HepG2 (cell line): ENCODE measurements at regions not wholly inside any gene's neighbourhood (a gene's known extent, or its start where the extent isn't known, plus 50 kb on each side); places are given as distances from the start of the nearest gene placed in this dataset.

Experiments
- ATAC-seq: fragments of 200-7000 bp; cut with Tn5 transposase; 3 replicates; pipeline ENCODE4 v1.9.1; 2020; ENCODE audit warnings: mild to moderate bottlenecking, moderate library complexity
- BruUV-seq: library from RNA; stranded (reverse); fragments of 400-500 nt; replicated peaks from 2 replicates; lab custom pipeline; 2021; lab: Mats Ljungman, UMichigan
- CTCF ChIA-PET: fragments of 300-600 bp; formaldehyde crosslinking; extraction: SDS; loops from one replicate; lab custom pipeline; 2021; ENCODE audit warnings: low total read pairs, inconsistent platforms, low intra/inter-chr PET ratio; lab: Yijun Ruan, JAX
- POLR2A ChIA-PET: fragments of 350-600 bp; sonication (Branson Sonifier 250); formaldehyde crosslinking; loops from one replicate; lab custom pipeline; 2020; ENCODE audit warnings: antibody characterized with exemption, inconsistent platforms; lab: Yijun Ruan, JAX
- DNase-seq: peaks from one replicate; pipeline ENCODE4 v3.0.0-alpha.2; 2015; ENCODE audit warnings: low spot score
- FAIRE-seq: peaks from 3 replicates; lab custom pipeline; 2011; peaks lifted over from hg19 to GRCh38; lab: Jason Lieb, UNC
- H2AFZ ChIP-seq: one replicate; pipeline ENCODE4 v1.6.1; 2011; ENCODE audit warnings: low read length, inconsistent platforms
- H3K27ac ChIP-seq: fragments of 300-600 bp; 3 replicates; pipeline ENCODE4 v1.8.0; 2011; ENCODE audit warnings: mixed run types, mild to moderate bottlenecking, mixed read lengths, low read length, inconsistent platforms; ENCODE audit not compliant: insufficient read depth; ENCODE audit errors: extremely low read length
- H3K27me3 ChIP-seq, 2 experiments: fragments of 200-600 bp in 1 of 2; 2 replicates in 1 of 2; 3 replicates in 1 of 2; pipeline versions ENCODE4 v1.6.0 to v1.8.0; 2011; ENCODE audit warnings: low read length in 2 of 2, mild to moderate bottlenecking in 2 of 2, moderate library complexity in 2 of 2, inconsistent platforms in 1 of 2; ENCODE audit not compliant: insufficient read depth in 2 of 2, control insufficient read depth in 1 of 2
- H3K36me3 ChIP-seq, 2 experiments: fragments of 200-600 bp in 1 of 2; replicated peaks in 1 of 2; 2 replicates in 1 of 2; 3 replicates in 1 of 2; pipeline versions ENCODE4 v1.5.1 to v1.8.0; 2011; ENCODE audit warnings: low read length in 2 of 2, inconsistent platforms in 1 of 2; ENCODE audit not compliant: insufficient read depth in 2 of 2, control insufficient read depth in 1 of 2
- H3K4me1 ChIP-seq: 2 replicates; pipeline ENCODE4 v1.5.1; 2012; ENCODE audit warnings: low read length, inconsistent platforms; ENCODE audit not compliant: insufficient read depth
- H3K4me2 ChIP-seq: 2 replicates; pipeline ENCODE4 v1.6.0; 2011; ENCODE audit warnings: low read depth, low read length, inconsistent platforms
- H3K4me3 ChIP-seq, 3 experiments: fragments of 200-600 bp in 1 of 3; sonication (generic), shearing (Covaris generic) in 1 of 3; replicated peaks in 1 of 3; 2 replicates each; pipeline ENCODE4 v1.5.1; 2011 to 2016; ENCODE audit warnings: low read length in 3 of 3, inconsistent platforms in 2 of 3, low read depth in 2 of 3, mild to moderate bottlenecking in 2 of 3, control low read depth in 1 of 3, mixed read lengths in 1 of 3; ENCODE audit not compliant: insufficient read depth in 1 of 3
- H3K79me2 ChIP-seq: one replicate; pipeline ENCODE4 v1.6.1; 2011; ENCODE audit warnings: low read length, inconsistent platforms; ENCODE audit not compliant: insufficient read depth
- H3K9ac ChIP-seq: 2 replicates; pipeline ENCODE4 v1.6.0; 2011; ENCODE audit warnings: mild to moderate bottlenecking, low read depth, low read length, inconsistent platforms; ENCODE audit not compliant: insufficient read depth
- H3K9me3 ChIP-seq: 2 replicates; pipeline ENCODE4 v1.5.1; 2012; ENCODE audit warnings: mild to moderate bottlenecking, low read length
- H4K20me1 ChIP-seq: 2 replicates; pipeline ENCODE4 v1.6.0; 2011; ENCODE audit warnings: inconsistent platforms, mild to moderate bottlenecking, low read length, moderate library complexity; ENCODE audit not compliant: insufficient read depth
- CHD2 ChIP-seq: IDR thresholded peaks from 2 replicates; pipeline ENCODE4 v1.6.1; 2011; ENCODE audit warnings: low read depth, low read length, improper control_type of control experiment
- ETV5 ChIP-seq: IDR thresholded peaks from 2 replicates; pipeline ENCODE4 v1.6.1; 2018; ENCODE audit warnings: missing biosample characterization, missing genetic modification reagents, inconsistent platforms, borderline replicate concordance
- HMGXB3 ChIP-seq: sonication (generic); formaldehyde crosslinking; IDR thresholded peaks from 2 replicates; pipeline ENCODE4 v1.4.0; 2020; ENCODE audit warnings: missing genetic modification reagents, borderline replicate concordance
- KLF6 ChIP-seq: IDR thresholded peaks from 2 replicates; pipeline ENCODE4 v1.8.0; 2016; ENCODE audit warnings: missing biosample characterization, missing genetic modification reagents
- KMT2A ChIP-seq: sonication (generic); formaldehyde crosslinking; IDR thresholded peaks from 2 replicates; pipeline ENCODE4 v1.4.0; 2020; ENCODE audit warnings: missing genetic modification reagents
- LRRFIP1 ChIP-seq: sonication (generic); formaldehyde crosslinking; conservative IDR thresholded peaks from 2 replicates; pipeline ENCODE4 v1.4.0; 2020; ENCODE audit warnings: missing genetic modification reagents
- PHF21A ChIP-seq: sonication (generic); formaldehyde crosslinking; IDR thresholded peaks from 2 replicates; pipeline ENCODE4 v1.5.0; 2020; ENCODE audit warnings: mild to moderate bottlenecking, missing genetic modification reagents
- TEAD2 ChIP-seq: sonication (generic); formaldehyde crosslinking; IDR thresholded peaks from 2 replicates; pipeline ENCODE4 v1.9.0; 2021; ENCODE audit warnings: missing genetic modification reagents
- U2AF1 ChIP-seq: fragments of 200-400 bp; formaldehyde crosslinking; optimal IDR thresholded peaks from 2 replicates; pipeline ENCODE3; 2017; ENCODE audit warnings: mild to moderate bottlenecking, low read depth, low read length
- ZNF383 ChIP-seq: sonication (generic); formaldehyde crosslinking; IDR thresholded peaks from 2 replicates; pipeline ENCODE4 v1.4.0; 2020; ENCODE audit warnings: missing genetic modification reagents, mild to moderate bottlenecking, borderline replicate concordance
- ZNF430 ChIP-seq: sonication (generic); formaldehyde crosslinking; IDR thresholded peaks from 2 replicates; pipeline ENCODE4 v1.9.0; 2021; ENCODE audit warnings: mild to moderate bottlenecking, missing genetic modification reagents
- ZNF781 ChIP-seq: sonication (generic); formaldehyde crosslinking; IDR thresholded peaks from 2 replicates; pipeline ENCODE4 v1.5.1; 2020; ENCODE audit warnings: borderline replicate concordance, mild to moderate bottlenecking, missing genetic modification reagents; ENCODE audit errors: not compliant biosample characterization
- WGBS: methylation state at CpG from one replicate; pipeline ENCODE4 v1.1.6; 2017; ENCODE audit warnings: low lambda C conversion rate; 5-methylcytosine and 5-hydroxymethylcytosine counted together
- in situ Hi-C: cut with HindIII; loops from 2 replicates; pipeline ENCODE4 v1.10.0; 2017; ENCODE audit warnings: low pct_unique_long_range_greater_than_20kb; ENCODE audit not compliant: extremely low pct_ligation_motif_present
- intact Hi-C: fragments of 100-400 bp; cut with micrococcal nuclease; formaldehyde crosslinking; loops from one replicate; pipeline ENCODE4 v1.10.0; 2022; ENCODE audit not compliant: unreplicated experiment

GRCh38 chr10:10156917-10157600 is 860.6 kb upstream of the CELF2 start (continued):
- TF ChIP-seq LRRFIP1 (CRISPR knock-in tag) (no peak), CHD2 (no peak), ZNF781 (CRISPR knock-in tag) (no peak)

- no TSS peak for BruUV-seq
- in situ Hi-C loops (no loop called here), intact Hi-C loops (no loop called here)
- H3K27ac ChIP-seq, result no peak overlapping the region
- no peaks in the 10 kb centered on the region for H4K20me1 ChIP-seq
- DNase-seq (no peak), ATAC-seq (no peak), FAIRE-seq (no peak)
- H3K9me3 ChIP-seq, result peaks cover 95% of the 10 kb centered on the region
- CTCF ChIA-PET, result no interaction called here
- 32% methylated on average over 8 of the region's 27 CpGs for WGBS
- H3K36me3 ChIP-seq, result no peaks in the 10 kb centered on the region
- H3K4me2 ChIP-seq, result no peak overlapping the region
- H3K4me1 ChIP-seq, result no peaks in the 10 kb centered on the region
- H3K79me2 ChIP-seq, result no peaks in the 10 kb centered on the region
- POLR2A ChIA-PET, result no interaction called here
- H3K9ac ChIP-seq, result no peak overlapping the region
- H2AFZ ChIP-seq, result no peak overlapping the region
- H3K27me3 ChIP-seq, result no peaks in the 10 kb centered on the region
- H3K4me3 ChIP-seq, result no peak overlapping the region
- no peak for TF ChIP-seq TEAD2 (CRISPR knock-in tag)
- no peak for TF ChIP-seq U2AF1
- TF ChIP-seq HMGXB3 (CRISPR knock-in tag), result no peak
- no peak for TF ChIP-seq KMT2A (CRISPR knock-in tag)
- no peak for TF ChIP-seq ZNF430
- TF ChIP-seq ZNF383 (CRISPR knock-in tag), result no peak
- no peak for TF ChIP-seq PHF21A (CRISPR knock-in tag)
- no peak for TF ChIP-seq ETV5 (CRISPR knock-in tag)
- TF ChIP-seq KLF6, result no peak
Observed at GRCh38 chr10:10160821-10161312, 856.8 kb upstream of the CELF2 start.
